ENCODE measurements at regions not wholly inside any gene's neighbourhood (a gene's known extent, or its start where the extent isn't known, plus 50 kb on each side); places are given as distances from the start of the nearest gene placed in this dataset.
"Not testable (repeated sequence)": the region's sequence is repeated elsewhere in the genome, so short reads cannot be mapped to it uniquely, and the experiment has no call there.

- not testable (repeated sequence) for TF ChIP-seq YY1 (IDR thresholded peaks at IDR 0.05; ENCODE audit: insufficient read depth, insufficient read length); SUZ12 (IDR thresholded peaks at IDR 0.05; ENCODE audit: extremely low read depth, insufficient read depth, insufficient read length)
Measured at GRCh38 chrX:30149206-30149605, 66.2 kb upstream of the MAGEB2 start.

All from NT2/D1 (cell line).